Naive thymus-derived CD8-positive, alpha-beta T cell (primary cell): ENCODE measurements at regions not wholly inside any gene's neighbourhood (a gene's known extent, or its start where the extent isn't known, plus 50 kb on each side); places are given as distances from the start of the nearest gene placed in this dataset.
"Not testable (repeated sequence)": the region's sequence is repeated elsewhere in the genome, so short reads cannot be mapped to it uniquely, and the experiment has no call there.

Experiments used
- ATAC-seq, 2 donors: fragments of 150-1000 bp; cut with Tn5 transposase in 1 of 2; sonication (Bioruptor Pico), chemical (Tn5 transposase) in 1 of 2; 1 replicate in 1 of 2; 2 replicates in 1 of 2; pipeline ENCODE4 v1.10.0; 2021; ENCODE audit warnings: mild to moderate bottlenecking in 2 of 2, moderate library complexity in 2 of 2
- POLR2A ChIA-PET: fragments of 350-600 bp; sonication (Branson Sonifier 250); formaldehyde crosslinking; loops from one replicate; lab custom pipeline; 2021; ENCODE audit warnings: antibody characterized with exemption; lab: Charles Lee
- DNase-seq, 10 donors: peaks; one replicate each; pipeline versions ENCODE4 v3.0.0 to v3.0.0-alpha.2; 2020 to 2022
- H3K27ac Mint-ChIP-seq, 10 donors: one replicate each; pipeline ENCODE4 v1.8.0; 2020 to 2022; ENCODE audit warnings: mild to moderate bottlenecking in 10 of 10, mixed read lengths in 10 of 10, moderate library complexity in 4 of 10, inconsistent platforms in 1 of 10
- H3K27me3 Mint-ChIP-seq, 5 donors: one replicate each; pipeline ENCODE4 v1.8.0; 2021 to 2022; ENCODE audit warnings: mixed read lengths in 5 of 5
- H3K36me3 Mint-ChIP-seq, 3 donors: one replicate each; pipeline ENCODE4 v1.8.0; 2020 to 2022; ENCODE audit warnings: mixed read lengths in 3 of 3, mild to moderate bottlenecking in 2 of 3, inconsistent platforms in 1 of 3
- H3K4me1 Mint-ChIP-seq, 4 donors: one replicate each; pipeline ENCODE4 v1.8.0; 2021 to 2022; ENCODE audit warnings: mixed read lengths in 4 of 4
- H3K4me3 Mint-ChIP-seq, 10 donors: one replicate each; pipeline ENCODE4 v1.8.0; 2020 to 2022; ENCODE audit warnings: mild to moderate bottlenecking in 10 of 10, mixed read lengths in 10 of 10, moderate library complexity in 6 of 10, inconsistent platforms in 1 of 10
- H3K9me3 Mint-ChIP-seq, 9 donors: one replicate each; pipeline ENCODE4 v1.8.0; 2020 to 2022; ENCODE audit warnings: mixed read lengths in 9 of 9, mild to moderate bottlenecking in 3 of 9, inconsistent platforms in 1 of 9, moderate library complexity in 1 of 9

DNA sequence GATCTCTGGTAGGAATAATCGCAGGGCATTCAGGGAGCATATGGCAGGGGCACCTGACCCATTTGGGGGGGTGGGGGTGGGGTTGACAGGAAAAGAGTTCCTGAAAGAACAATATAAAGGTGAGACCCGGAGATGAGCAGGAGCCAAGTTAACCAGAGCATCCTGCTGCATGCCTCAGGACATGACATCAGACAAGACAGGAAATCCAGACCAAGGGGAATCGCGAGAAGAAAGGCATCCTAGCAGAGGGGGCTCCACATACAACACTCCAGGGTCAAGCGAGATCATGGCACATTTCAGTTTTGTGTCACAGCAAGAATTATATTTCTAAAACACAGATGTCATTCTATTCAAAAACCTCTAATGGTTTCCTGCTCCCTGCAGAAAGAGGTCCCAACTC, 393.1 kb downstream of the COG6 start:
- POLR2A ChIA-PET = no interaction called here
- Mint-ChIP-seq H3K27ac (peak overlapping the region in 1 of 10 donors; percentile 68), H3K27me3 (peaks cover 0 to 6% (median 3%) of the 10 kb centered on the region in 5 donors), H3K9me3 (peaks cover 0 to 3% (median 0%) of the 10 kb centered on the region in 9 donors), H3K4me1 (peaks cover 0 to 9% (median 1%) of the 10 kb centered on the region in 4 donors), H3K4me3 (no peak overlapping the region), H3K36me3 (peaks cover 0 to 4% (median 0%) of the 10 kb centered on the region in 3 donors)
- ATAC-seq (no peak), DNase-seq (no peak)

DNA sequence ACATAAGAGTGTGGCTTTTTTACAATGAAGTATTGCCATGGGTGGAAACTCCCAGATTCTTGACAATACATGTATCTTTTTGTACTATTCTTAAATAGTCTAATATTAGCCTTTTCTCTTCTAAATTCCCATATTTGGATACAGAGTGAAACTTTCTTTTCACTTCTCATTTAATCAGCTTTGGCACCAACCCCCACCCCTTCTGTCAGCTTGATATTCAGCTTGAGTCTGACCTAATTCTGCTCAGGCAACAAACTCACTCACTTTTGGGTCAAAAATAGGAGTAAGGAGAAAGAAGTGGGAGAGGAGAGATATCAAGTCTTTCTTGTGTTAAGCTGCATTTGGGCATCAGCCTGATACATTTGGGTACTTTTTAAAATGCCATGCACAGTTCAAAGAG, 397.5 kb downstream of the COG6 start:
- no peak overlapping the region for H3K27ac Mint-ChIP-seq

DNA sequence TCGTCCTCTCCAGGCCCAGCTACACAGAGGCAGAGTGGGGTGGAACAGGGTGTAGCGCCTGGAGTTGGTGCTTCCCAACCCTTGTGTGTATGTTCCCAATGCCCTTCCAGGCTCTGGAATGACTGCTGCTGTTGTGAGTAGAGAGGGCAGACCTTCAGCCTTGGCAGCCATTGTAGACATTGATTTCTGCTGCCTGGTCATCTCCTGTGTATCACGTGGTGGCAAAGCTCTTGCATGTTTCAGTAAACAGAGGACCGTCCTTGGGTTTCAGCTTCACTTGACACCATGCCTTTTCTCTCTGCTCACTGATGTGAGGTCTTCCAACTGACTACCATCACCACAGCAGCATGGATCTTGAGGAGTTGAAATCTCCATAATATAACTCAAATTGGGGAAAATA, 397.9 kb downstream of the COG6 start:
- H3K4me3 Mint-ChIP-seq = no peak overlapping the region
- peaks cover 0 to 5% (median 1%) of the 10 kb centered on the region in 4 donors for H3K4me1 Mint-ChIP-seq
- H3K27me3 Mint-ChIP-seq = no peaks in the 10 kb centered on the region
- ATAC-seq (no peak), DNase-seq (no peak)
- peaks cover 0 to 10% (median 0%) of the 10 kb centered on the region in 9 donors for H3K9me3 Mint-ChIP-seq
- no peak overlapping the region for H3K27ac Mint-ChIP-seq
- POLR2A ChIA-PET = interaction anchor here (0.5 kb wide), 1 partner anchor 20 kb away, joined by 4 read pairs; no protein-coding TSS in a partner anchor
- H3K36me3 Mint-ChIP-seq = peaks cover 0 to 4% (median 0%) of the 10 kb centered on the region in 3 donors

More for the DNA sequence above, 397.5 kb downstream of the COG6 start:
- DNase-seq (no peak), ATAC-seq (no peak)
- POLR2A ChIA-PET = no interaction called here
- Mint-ChIP-seq H3K9me3 (peaks cover 0 to 10% (median 0%) of the 10 kb centered on the region in 9 donors), H3K36me3 (peaks cover 0 to 4% (median 0%) of the 10 kb centered on the region in 3 donors), H3K4me3 (no peak overlapping the region), H3K27me3 (no peaks in the 10 kb centered on the region), H3K4me1 (peaks cover 0 to 9% (median 1%) of the 10 kb centered on the region in 4 donors)

DNA sequence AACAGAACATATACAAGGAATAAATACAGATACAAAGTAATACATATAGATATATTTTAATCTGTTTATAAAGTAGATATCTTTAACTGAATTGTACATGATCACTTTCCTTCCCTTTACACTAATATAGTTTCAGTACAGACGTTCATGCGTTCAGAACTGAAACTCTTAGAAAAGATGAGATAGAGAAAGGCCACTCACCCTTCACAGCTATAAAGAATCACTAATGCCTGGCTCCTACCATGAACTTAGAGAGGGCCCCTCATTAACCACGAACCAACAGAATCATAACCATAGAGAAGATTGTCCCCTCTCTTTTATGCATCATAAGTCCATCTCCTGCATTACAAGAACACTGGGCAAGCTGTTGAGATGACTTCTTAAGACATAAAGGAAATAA, 399.0 kb downstream of the COG6 start:
- H3K27me3 Mint-ChIP-seq, DNase-seq, POLR2A ChIA-PET, ATAC-seq, H3K27ac Mint-ChIP-seq, H3K36me3 Mint-ChIP-seq, H3K4me1 Mint-ChIP-seq, H3K4me3 Mint-ChIP-seq: not testable (repeated sequence)
- peaks cover 0 to 10% (median 0%) of the 10 kb centered on the region in 9 donors for H3K9me3 Mint-ChIP-seq

DNA sequence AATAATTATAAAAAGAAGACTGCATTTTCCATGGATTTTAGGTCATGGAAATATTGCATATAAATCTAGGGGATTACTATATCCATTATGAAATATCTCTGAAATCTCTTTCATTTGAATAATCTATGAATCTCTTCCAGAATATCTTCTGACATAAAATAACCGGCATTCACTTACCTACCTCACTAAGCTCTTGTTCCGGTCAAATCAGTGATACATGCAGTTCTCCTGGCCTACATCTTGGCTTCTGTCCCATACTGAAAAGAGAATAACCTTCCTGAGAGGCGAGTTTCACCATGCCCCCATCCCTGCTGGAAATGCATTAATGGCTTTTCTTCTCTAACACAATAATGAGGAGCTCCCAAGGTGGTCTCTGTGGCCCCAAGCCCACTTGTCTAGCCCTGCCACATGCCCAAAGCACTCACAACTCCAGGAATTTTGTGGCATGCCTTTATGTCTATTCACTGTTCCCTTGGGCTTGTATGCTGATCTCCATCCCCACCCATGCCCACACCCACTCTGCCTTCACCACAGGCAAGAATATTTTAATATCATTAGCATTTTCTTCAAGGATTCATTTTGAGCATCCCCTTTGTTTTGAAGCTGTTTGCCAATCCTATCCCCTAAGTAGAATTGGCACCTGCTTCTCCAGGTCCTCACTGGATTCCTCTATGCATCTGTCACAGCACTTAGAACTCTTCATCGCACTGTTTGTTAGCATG, 401.6 kb downstream of the COG6 start:
- no peak overlapping the region for H3K27ac Mint-ChIP-seq
- no peaks in the 10 kb centered on the region for H3K27me3 Mint-ChIP-seq
- H3K9me3 Mint-ChIP-seq = peaks cover 0 to 10% (median 0%) of the 10 kb centered on the region in 9 donors
- no peak for ATAC-seq
- H3K36me3 Mint-ChIP-seq = peaks cover 0 to 4% (median 0%) of the 10 kb centered on the region in 3 donors
- no peak for DNase-seq
- POLR2A ChIA-PET = no interaction called here
- H3K4me3 Mint-ChIP-seq = no peak overlapping the region
- H3K4me1 Mint-ChIP-seq = peaks cover 0 to 5% (median 0%) of the 10 kb centered on the region in 4 donors

- Mint-ChIP-seq H3K36me3 (no peaks in the 10 kb centered on the region), H3K4me3 (no peak overlapping the region), H3K9me3 (peaks cover 0 to 4% (median 0%) of the 10 kb centered on the region in 9 donors), H3K4me1 (peaks cover 2 to 11% (median 3%) of the 10 kb centered on the region in 4 donors), H3K27me3 (no peaks in the 10 kb centered on the region), H3K27ac (no peak overlapping the region)
- ATAC-seq (no peak), DNase-seq (no peak)
- POLR2A ChIA-PET = no interaction called here
Observed at GRCh38 chr13:40058757-40059236, 403.3 kb downstream of the COG6 start.

GRCh38 chr13:40059540-40060232, 404.2 kb downstream of the COG6 start:
- no peaks in the 10 kb centered on the region for H3K36me3 Mint-ChIP-seq
- no peak for ATAC-seq
- POLR2A ChIA-PET = no interaction called here
- H3K4me3 Mint-ChIP-seq = no peak overlapping the region
- H3K4me1 Mint-ChIP-seq = peaks cover 2 to 11% (median 3%) of the 10 kb centered on the region in 4 donors
- peak overlapping the region in 1 of 10 donors; percentile 11 for H3K27ac Mint-ChIP-seq
- H3K27me3 Mint-ChIP-seq = no peaks in the 10 kb centered on the region
- H3K9me3 Mint-ChIP-seq = no peaks in the 10 kb centered on the region
- no peak for DNase-seq

GRCh38 chr13:40060296-40061007, 405.0 kb downstream of the COG6 start:
- Mint-ChIP-seq H3K4me1 (peaks cover 2 to 11% (median 3%) of the 10 kb centered on the region in 4 donors), H3K36me3 (no peaks in the 10 kb centered on the region), H3K27me3 (no peaks in the 10 kb centered on the region), H3K27ac (no peak overlapping the region), H3K9me3 (no peaks in the 10 kb centered on the region), H3K4me3 (no peak overlapping the region)
- no peak for ATAC-seq
- DNase-seq = no peak
- POLR2A ChIA-PET = no interaction called here

- peaks cover 2 to 11% (median 3%) of the 10 kb centered on the region in 4 donors for H3K4me1 Mint-ChIP-seq
- H3K4me3 Mint-ChIP-seq = no peak overlapping the region
- H3K36me3 Mint-ChIP-seq = no peaks in the 10 kb centered on the region
- no peaks in the 10 kb centered on the region for H3K9me3 Mint-ChIP-seq
- H3K27ac Mint-ChIP-seq = no peak overlapping the region
- DNase-seq (no peak), ATAC-seq (no peak)
- H3K27me3 Mint-ChIP-seq = no peaks in the 10 kb centered on the region
- POLR2A ChIA-PET = no interaction called here
Observed at GRCh38 chr13:40061466-40062450, 406.3 kb downstream of the COG6 start.

DNA sequence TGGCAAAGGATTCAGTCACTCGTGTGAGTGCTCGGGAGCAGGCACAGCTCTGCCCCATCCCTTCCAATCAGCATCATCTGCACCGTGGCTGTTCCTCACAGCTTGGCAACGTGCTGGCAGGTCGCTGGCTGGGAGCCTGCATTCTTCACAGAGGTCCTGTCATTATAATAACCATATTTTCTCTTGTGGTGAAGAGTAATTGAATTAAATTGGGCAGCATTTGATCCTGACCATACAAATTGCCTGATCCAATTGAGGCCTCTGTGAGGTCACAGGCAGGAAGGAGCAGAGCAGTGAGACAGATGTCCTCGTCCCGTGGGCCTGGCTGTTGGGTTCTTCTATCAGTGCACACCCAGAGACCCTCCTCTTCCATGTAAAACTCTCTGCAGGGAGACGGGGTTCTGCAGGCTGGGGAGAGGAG, 407.8 kb downstream of the COG6 start:
- H3K9me3 Mint-ChIP-seq = no peaks in the 10 kb centered on the region
- no peaks in the 10 kb centered on the region for H3K27me3 Mint-ChIP-seq
- ATAC-seq = no peak
- POLR2A ChIA-PET = interaction anchor here (0.6 kb wide), 1 partner anchor 475 kb away, joined by 3 read pairs; no protein-coding TSS in a partner anchor
- no peak overlapping the region for H3K27ac Mint-ChIP-seq
- no peak for DNase-seq
- H3K36me3 Mint-ChIP-seq = no peaks in the 10 kb centered on the region
- no peak overlapping the region for H3K4me3 Mint-ChIP-seq
- H3K4me1 Mint-ChIP-seq = peaks cover 2 to 11% (median 3%) of the 10 kb centered on the region in 4 donors

GRCh38 chr13:40063703-40064102, 408.2 kb downstream of the COG6 start:
- H3K9me3 Mint-ChIP-seq = no peaks in the 10 kb centered on the region
- no peak overlapping the region for H3K27ac Mint-ChIP-seq

More at GRCh38 chr13:40063703-40064102, 408.2 kb downstream of the COG6 start:
- H3K4me3 Mint-ChIP-seq = no peak overlapping the region
- no peaks in the 10 kb centered on the region for H3K36me3 Mint-ChIP-seq
- no peaks in the 10 kb centered on the region for H3K27me3 Mint-ChIP-seq
- DNase-seq (no peak), ATAC-seq (no peak)
- H3K4me1 Mint-ChIP-seq = peaks cover 2 to 11% (median 3%) of the 10 kb centered on the region in 4 donors
- POLR2A ChIA-PET = interaction anchor here (0.6 kb wide), 1 partner anchor 475 kb away, joined by 3 read pairs; no protein-coding TSS in a partner anchor
